Ovary (tissue), 7 donors: ENCODE measurements at regions not wholly inside any gene's neighbourhood (a gene's known extent, or its start where the extent isn't known, plus 50 kb on each side); places are given as distances from the start of the nearest gene placed in this dataset.

Experiments
- DNase-seq, 5 donors: peaks; one replicate each; pipeline ENCODE4 v3.0.0-alpha.2; 2019 to 2020
- H3K27ac ChIP-seq, 2 donors: fragments of 200-600 bp; one replicate each; pipeline versions ENCODE4 v1.5.1 to v1.8.0; 2019 to 2022
- H3K27me3 ChIP-seq: fragments of 200-600 bp; one replicate; pipeline ENCODE4 v1.8.0; 2022
- H3K36me3 ChIP-seq: fragments of 200-600 bp; sonication (generic); one replicate; pipeline ENCODE4 v1.5.1; 2019
- H3K4me1 ChIP-seq: one replicate; pipeline ENCODE4 v1.8.1; 2013; ENCODE audit warnings: mild to moderate bottlenecking, moderate library complexity; ENCODE audit not compliant: insufficient read depth
- H3K4me3 ChIP-seq: fragments of 200-600 bp; sonication (generic); one replicate; pipeline ENCODE4 v1.5.1; 2017
- H3K9me3 ChIP-seq, 2 donors: fragments of 200-600 bp in 1 of 2; sonication (generic) in 1 of 2; one replicate each; pipeline versions ENCODE4 v1.5.1 to v1.8.1; 2013 to 2019; ENCODE audit warnings: mild to moderate bottlenecking in 1 of 2, moderate library complexity in 1 of 2
- CTCF ChIP-seq, 3 donors: fragments of 450-650 bp in 2 of 3; fragments of 200-600 bp in 1 of 3; IDR thresholded peaks; one replicate each; pipeline versions ENCODE4 v1.5.1 to v1.8.0; 2016 to 2022; ENCODE audit warnings: antibody characterized with exemption in 3 of 3, mild to moderate bottlenecking in 1 of 3
- EP300 ChIP-seq: sonication (generic); formaldehyde crosslinking; IDR thresholded peaks from one replicate; pipeline ENCODE4 v1.6.1; 2017; ENCODE audit warnings: antibody characterized with exemption
- POLR2A ChIP-seq: fragments of 450-650 bp; IDR thresholded peaks from one replicate; pipeline ENCODE4 v1.6.1; 2017; ENCODE audit warnings: antibody characterized with exemption, mild to moderate bottlenecking, moderate library complexity
- WGBS, 3 donors: extraction: QIAGEN DNeasy Blood & Tissue Kit in 1 of 3; methylation state at CpG; one replicate each; pipeline versions ENCODE4 v1.1.5 to v1.1.7; 2013 to 2017; 5-methylcytosine and 5-hydroxymethylcytosine counted together
- intact Hi-C, 4 donors: fragments of 100-400 bp; cut with DNase I; formaldehyde crosslinking; loops; one replicate each; pipeline versions ENCODE4 v1.11.0 to v1.15.1; 2022 to 2023
- donor health status: DM: no; HTN: no; CAD: no; lungs with moderate emphysema.
- donor health status: DM: no; HTN: no; CAD: no.
- donor health status: Bipolar disorder and iron deficiency.
- donor health status: DM: no; HTN: no; CAD: no.
- donor health status: DM: yes; HTN: yes; CAD: no.

- peaks cover 4% of the 10 kb centered on the region for H3K4me1 ChIP-seq
- no peaks in the 10 kb centered on the region for H3K9me3 ChIP-seq
- H3K27ac ChIP-seq: no peak overlapping the region
- WGBS, 3 donors: 5 to 18% (median 6%) methylated on average over 1 of the region's 1 CpG
- DNase-seq: no peak
- TF ChIP-seq EP300 (no peak), CTCF (IDR thresholded peaks at IDR 0.05) (no peak), POLR2A (no peak)
- H3K36me3 ChIP-seq: no peaks in the 10 kb centered on the region
- no peaks in the 10 kb centered on the region for H3K27me3 ChIP-seq
- intact Hi-C loops: no loop called here
- no peak overlapping the region for H3K4me3 ChIP-seq
These were observed 228.9 kb upstream of the JAG1 start for GRCh38 chr20:10902576-10903282.

- Histone ChIP-seq H3K36me3 (no peaks in the 10 kb centered on the region), H3K4me3 (no peak overlapping the region), H3K27me3 (no peaks in the 10 kb centered on the region), H3K4me1 (peaks cover 10% of the 10 kb centered on the region), H3K27ac (no peak overlapping the region), H3K9me3 (no peaks in the 10 kb centered on the region)
- DNase-seq: no peak
- 93 to 96% (median 95%) methylated on average over 2 of the region's 2 CpGs for WGBS, 3 donors
- TF ChIP-seq CTCF (IDR thresholded peaks at IDR 0.05) (no peak), POLR2A (no peak), EP300 (no peak)
- intact Hi-C loops: no loop called here
These were observed 233.0 kb upstream of the JAG1 start for GRCh38 chr20:10906834-10907233.

- intact Hi-C loops: no loop called here
- Histone ChIP-seq H3K9me3 (no peaks in the 10 kb centered on the region), H3K27ac (no peak overlapping the region), H3K4me1 (peaks cover 6% of the 10 kb centered on the region), H3K36me3 (no peaks in the 10 kb centered on the region), H3K27me3 (no peaks in the 10 kb centered on the region), H3K4me3 (no peak overlapping the region)
- no peak for TF ChIP-seq POLR2A
- DNase-seq: no peak
These were observed 236.0 kb upstream of the JAG1 start for GRCh38 chr20:10909803-10910202.

- WGBS, 3 donors: 2 to 6% (median 5%) methylated on average over 12 of the region's 12 CpGs
These were observed 236.9 kb upstream of the JAG1 start for GRCh38 chr20:10910535-10911178.

More at GRCh38 chr20:10910535-10911178, 236.9 kb upstream of the JAG1 start:
- no peak overlapping the region for H3K4me3 ChIP-seq
- DNase-seq: no peak
- TF ChIP-seq EP300: no peak
- TF ChIP-seq POLR2A: no peak
- TF ChIP-seq CTCF (IDR thresholded peaks at IDR 0.05): no peak
- H3K27me3 ChIP-seq: no peaks in the 10 kb centered on the region
- intact Hi-C loops: no loop called here
- H3K27ac ChIP-seq: no peak overlapping the region
- H3K4me1 ChIP-seq: peaks cover 6% of the 10 kb centered on the region
- no peaks in the 10 kb centered on the region for H3K36me3 ChIP-seq
- no peaks in the 10 kb centered on the region for H3K9me3 ChIP-seq
